ENCODE measurements at regions not wholly inside any gene's neighbourhood (a gene's known extent, or its start where the extent isn't known, plus 50 kb on each side); places are given as distances from the start of the nearest gene placed in this dataset.
A peak's percentile ranks its signal among the peaks of the same experiment; 100 is the strongest.
"Not testable (repeated sequence)": the region's sequence is repeated elsewhere in the genome, so short reads cannot be mapped to it uniquely, and the experiment has no call there.

DNA sequence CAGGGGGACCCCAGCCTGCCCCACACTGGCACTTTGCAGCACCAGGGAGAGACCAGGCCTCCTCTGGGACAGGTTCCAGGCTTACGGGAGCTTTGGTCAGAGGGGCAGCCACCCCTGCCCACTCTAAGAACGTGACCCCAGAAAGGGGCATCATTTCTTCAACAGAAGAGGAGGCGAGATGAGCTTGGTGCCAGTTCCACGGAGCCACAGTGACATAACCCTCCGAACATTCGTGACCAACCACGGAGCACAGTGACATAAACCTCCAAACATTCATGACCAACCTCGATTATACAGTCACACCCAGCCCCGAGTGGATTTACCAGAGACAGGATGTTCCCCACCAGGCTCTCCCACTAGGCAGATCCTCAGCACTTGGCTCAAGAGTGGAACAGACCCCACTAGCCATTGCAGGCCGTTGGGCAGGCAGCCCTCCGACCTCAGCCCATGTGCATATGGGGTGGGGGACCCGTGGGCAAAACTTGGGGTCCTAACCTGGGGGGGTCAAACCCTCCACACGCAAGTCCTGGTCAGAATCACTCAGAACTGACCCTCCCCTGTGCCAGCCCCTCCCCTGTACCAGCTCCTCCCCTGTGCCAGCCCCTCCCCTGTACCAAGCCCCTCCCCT, 112.9 kb downstream of the METRNL start:
- peak; percentile 2 for DNase-seq

DNA sequence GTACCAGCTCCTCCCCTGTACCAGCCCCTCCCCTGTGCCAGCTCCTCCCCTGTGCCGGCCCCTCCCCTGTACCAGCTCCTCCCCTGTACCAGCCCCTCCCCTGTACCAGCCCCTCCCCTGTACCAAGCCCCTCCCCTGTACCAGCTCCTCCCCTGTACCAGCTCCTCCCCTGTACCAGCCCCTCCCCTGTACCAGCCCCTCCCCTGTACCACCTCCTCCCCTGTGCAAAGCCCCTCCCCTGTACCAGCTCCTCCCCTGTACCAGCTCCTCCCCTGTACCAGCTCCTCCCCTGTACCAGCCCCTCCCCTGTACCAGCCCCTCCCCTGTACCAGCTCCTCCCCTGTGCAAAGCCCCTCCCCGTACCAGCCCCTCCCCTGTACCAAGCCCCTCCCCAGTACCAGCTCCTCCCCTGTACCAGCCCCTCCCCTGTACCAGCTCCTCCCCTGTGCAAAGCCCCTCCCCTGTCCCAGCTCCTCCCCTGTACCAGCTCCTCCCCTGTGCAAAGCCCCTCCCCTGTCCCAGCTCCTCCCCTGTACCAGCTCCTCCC, 113.5 kb downstream of the METRNL start:
- not testable (repeated sequence) for DNase-seq

DNA sequence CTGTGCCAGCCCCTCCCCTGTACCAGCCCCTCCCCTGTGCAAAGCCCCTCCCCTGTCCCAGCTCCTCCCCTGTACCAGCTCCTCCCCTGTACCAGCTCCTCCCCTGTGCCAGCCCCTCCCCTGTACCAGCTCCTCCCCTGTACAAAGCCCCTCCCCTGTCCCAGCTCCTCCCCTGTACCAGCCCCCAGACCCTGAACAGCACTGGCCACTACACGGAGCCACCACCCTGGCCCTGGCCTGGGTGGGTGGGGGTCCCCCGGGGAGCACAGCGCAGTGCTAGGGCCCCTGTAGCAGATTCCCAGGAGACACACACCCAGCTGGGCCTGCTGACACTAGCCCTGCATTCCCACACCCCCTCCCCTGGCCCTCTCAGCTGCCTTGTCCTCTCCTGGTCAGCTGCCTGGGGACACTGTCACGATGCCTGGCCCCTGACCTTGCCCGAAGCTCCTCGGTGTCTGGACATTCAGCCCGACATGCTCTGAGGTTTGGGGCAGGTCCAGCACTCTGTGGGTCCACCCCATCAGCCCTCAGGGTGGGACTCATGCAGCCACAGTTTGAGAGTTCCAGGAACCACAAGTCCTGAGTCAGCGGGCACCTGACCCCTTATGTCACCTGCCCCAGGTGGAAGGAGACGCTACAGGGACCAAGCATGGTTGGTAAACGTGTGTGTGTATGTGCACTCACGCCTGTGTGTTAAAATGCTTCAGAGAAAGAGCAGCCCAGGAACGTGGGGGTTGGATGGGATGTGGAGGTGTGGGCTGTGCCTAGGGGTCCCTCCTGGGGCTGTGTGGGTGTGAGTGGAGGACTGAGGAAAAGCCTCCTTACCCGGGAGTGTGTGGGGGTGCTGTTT, 114.2 kb downstream of the METRNL start:
- peak; percentile 7 for DNase-seq

DNA sequence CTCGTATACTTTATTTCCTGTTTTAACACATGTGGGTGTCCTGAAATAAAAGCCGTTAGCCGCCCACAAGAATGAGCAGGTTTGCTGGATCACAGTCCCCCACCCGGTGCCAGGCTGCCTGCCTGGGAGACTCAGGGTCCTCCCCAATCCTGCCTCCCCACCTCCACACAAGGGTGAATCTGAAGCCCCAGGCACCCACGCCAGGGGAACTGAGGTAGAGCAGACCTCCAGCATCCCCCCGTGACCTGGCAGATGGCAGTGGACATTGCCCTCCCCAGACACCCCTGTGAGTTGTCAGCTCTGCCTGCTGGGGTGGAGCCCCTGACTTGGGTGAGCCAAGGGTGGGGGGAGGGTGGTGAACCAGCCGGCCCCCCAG, 114.8 kb downstream of the METRNL start:
- DNase-seq, result peak; percentile 5

DNA sequence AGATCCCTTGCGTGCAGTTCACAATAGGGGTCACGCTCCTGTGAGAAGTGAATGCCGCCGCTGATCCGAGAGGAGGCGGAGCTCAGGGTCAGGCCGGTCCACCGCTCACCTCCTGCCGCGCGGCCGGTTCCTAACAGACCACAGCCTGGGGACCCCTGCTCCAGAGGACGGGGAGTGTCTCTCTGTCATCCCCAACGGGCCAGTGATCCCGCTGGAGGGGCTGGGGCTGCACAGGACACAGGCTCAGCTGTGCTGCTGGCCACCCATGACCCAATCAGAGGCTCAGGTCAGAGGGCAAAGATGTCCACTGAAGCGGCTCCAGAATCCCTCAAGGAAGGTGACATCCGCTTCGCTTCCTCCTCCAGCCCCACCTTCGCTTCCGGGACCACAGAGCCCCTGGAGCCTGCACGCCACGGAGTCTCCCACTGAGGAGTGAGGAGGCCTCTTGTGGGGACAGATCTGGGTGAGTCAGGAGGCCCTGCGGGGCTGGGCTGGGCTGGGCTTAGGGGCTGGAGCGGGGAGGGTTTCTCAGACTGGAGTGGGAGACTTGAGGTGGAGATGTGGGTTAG, 115.4 kb downstream of the METRNL start:
- DNase-seq, result peak; percentile 2

DNA sequence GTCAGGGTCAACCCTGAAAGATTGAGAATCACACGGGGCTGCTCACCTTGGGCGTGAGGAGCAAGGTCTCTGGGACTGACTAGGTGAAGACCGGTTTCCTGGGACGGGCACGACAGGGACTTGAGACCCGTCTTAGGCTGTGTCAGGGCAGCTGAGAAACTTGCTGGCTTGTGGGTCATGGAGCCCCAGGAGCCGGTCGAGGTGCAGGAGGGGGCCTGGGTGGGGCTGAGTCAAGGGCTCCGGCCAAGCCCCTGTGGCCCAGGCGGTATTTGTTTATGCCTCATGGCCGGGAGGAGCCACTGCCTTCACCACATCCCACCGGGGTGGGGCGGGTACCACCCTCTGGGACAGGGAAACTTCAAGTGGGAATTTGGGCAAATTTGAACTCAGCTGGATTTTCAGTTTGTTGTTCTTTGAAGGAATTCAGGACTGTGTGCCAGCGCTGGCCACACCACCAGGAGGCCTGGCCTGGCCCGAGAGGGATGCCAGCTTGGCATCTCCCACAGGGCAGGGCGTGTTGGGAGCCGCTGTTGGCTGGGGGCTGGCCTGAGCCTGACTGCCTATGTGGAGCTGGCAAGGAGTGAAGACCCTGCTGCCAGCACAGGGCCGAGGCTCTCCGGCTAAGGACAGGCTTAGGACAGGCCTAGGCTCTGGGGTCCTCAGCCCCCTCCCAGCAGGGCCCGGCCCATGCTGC, 116.1 kb downstream of the METRNL start:
- DNase-seq, result peak; percentile 26

DNA sequence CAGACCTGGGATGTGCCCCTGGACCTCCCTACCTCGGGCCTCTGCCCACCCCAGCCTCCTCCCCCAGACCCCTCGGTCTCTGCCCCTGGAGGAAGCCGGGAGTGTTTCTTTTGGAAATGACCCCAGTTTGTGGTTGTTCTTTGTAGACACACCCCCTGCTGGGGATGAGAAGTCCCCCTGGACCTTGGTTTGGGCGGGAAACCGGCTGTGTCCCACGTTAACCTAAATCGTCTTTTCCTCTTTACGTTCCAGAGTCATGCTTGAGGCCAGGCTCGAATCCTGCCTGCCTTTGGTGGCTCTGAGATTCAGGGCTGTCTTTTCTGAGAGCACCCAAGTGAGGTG, 116.6 kb downstream of the METRNL start:
- no peak for DNase-seq

DNA sequence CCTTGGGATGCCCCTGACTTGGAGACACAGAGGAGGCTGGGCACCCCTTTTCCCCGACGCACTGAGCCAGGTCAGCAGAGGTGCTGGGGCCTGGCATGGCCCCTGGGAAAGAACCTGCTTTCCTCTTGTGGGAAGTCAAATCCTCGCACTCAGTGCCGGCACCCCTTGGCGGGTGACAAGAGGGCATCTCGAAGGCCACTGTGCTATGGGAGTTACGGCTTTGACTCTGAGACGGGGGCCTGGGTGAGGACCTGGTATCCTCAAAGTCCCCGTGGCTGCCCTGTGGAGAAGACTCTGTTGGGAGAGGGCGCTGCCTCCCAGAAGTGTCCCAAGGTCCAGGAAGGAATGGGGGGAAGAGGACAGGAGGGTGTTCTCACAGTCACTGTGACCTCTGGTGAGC, 117.0 kb downstream of the METRNL start:
- no peak for DNase-seq

DNA sequence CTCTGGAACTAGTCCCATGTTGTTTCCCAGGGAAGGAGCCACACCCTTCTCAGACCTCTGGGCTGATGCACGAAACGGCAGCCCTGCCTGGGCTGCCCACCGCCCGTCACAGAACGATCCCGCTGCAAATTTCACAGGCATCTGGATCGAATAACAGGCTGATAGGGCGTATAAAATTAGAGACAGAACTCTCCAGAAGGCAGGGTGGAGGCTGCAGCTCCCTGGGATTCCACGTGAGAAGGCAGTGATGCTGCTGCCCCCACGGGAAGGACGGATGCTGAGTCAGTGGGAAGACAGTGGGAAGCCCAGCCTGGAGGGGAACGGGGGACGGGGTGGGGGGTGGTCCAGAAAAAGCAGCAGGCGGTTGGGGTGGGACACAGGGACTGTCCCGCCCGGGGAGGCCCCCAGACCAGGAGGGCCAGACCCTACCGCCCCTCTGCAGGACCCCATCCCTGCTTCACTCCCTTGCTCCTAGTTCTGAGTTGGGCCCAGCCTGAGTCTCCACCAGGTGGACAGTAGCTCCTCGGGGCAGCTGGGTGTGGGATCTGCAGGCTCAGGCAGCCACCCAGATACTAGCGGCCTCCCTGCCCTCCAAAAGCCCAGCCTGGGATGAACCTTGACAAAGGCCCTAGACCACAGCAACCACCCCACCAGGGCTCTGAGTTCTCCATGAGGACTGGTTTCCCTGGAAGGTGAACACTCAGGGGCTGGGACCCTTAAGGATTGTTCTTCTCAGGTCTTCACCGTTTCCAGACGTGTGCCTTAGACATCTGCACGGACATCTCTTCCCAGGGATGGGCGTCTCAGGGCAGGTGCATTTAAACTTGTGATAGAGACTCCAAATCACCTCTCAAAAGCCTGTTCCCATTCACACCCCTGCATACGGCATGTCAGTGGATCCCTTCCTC, 117.8 kb downstream of the METRNL start:
- DNase-seq, result peak; percentile 8

DNA sequence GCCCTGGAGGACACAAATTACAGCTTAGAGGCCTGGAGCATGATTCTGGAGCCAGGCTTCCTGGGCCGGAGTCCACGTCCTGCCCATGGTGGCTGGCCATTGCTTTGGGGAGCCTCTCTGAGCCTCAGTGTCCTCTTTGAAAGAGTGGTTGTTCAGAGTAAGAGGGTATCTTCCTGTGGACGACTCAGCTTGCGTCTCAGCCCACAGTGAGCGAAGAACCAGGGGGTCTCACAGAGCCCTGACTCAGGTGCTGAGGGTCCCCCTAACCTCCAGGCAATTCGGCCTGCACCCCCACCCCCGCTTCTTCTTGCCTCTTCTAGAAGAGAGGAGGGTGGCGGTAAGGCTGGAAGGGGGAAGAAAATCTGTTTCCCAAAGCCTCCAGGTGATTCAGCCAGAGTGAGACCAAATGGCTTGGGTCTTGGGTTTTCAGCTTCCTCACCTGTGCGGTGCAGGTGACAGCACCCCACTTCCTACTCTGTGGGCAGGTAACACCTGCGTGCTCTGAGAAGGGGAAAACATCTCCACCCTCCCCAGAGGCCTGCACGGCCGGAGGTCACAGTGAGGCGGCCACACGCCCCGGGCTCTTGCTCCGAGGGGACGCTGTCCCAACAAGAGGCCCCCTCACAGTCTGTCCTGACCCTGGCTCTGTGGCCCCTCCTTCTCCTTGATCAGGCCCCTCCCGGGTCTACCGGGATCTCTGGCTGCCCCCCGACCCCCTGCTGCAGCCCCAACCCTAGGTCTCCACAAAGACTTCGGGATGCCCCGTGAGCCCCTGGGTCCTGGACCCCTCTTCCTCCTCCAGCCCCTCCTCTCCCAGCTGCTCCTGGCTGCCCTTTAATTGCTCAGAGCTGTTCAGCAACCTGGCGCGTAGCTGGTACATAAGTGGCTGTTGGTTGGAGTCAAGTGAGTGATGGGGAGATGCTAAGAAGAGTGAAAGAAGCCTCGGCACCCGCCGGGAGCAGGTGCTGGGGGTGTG, 119.2 kb downstream of the METRNL start:
- DNase-seq, result peak; percentile 6

DNA sequence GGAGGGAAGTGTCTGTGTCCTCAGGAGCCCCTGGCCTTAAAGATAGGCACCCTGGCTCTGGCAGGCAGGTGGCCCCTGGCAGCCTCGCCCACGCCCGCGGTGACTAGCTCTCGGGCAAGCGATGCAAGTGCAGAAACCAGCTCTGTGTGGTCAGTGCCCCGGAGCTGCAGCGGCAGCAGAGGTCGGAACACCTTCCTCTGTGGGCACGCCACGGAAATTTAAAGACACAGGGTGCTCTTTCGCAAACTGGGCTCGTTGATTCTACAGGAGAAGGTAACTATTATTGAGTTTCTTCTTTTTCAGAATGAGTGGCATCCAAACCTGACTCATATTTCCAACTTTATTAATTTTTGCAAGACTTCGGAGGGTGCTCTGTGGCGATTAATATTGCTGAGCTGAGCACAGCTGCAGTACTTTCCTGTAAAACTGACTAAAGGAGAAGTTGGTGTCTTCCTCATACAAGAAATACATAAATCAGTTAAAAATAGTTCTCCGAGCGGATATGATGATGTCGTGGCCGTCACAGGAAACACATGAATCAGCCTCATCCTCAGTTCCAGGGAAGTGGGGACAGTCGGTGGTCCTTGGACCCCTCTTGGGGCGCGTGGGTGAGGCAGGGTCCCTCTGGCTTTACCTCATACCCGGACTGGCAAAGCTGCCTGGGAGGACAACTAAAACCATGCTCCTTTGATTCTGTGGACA, 120.2 kb downstream of the METRNL start:
- peak; percentile 2 for DNase-seq

DNA sequence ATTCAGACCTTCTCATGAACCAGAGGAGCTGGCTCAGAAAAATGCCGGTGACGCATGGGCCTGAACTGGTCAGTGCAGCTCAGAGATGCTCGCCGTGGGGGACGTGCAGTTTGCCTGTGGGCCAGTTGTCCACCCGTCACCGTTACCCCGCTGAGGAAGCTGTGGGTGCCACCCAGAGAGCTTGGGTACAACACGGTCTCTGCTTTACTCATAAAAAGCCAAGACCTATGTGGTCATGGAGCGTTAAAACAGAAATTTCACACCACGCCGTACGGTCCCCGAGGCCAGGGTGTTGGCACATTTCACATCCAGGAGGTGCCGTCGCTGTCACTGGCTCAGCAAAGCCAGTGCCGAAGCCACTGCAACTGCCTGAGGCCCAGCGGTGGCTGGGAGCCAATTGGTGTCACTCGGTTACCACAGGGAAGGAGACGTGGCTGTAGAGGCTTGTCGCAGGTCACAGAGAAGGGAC, 120.9 kb downstream of the METRNL start:
- DNase-seq, result peak; percentile 4

DNA sequence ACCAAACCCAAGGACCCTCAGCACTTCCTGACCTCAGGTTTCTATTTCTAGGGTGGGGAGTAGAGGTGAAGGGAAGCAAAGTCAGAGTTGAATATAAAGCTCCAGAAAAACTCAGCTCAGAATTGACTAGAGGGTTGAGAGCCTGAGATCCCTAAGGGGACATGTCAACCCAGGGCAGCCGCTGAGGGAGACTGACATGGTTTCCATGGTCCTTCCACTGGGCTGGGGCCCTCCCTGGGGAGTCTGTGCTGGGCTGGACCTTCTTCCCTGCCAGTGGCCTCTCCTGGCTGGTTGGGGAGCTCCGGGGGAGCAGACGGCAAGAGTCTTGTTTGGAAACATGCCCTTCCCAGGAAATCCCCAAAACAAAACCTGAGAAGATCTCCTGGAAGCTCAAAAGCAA, 121.3 kb downstream of the METRNL start:
- DNase-seq, result no peak

DNA sequence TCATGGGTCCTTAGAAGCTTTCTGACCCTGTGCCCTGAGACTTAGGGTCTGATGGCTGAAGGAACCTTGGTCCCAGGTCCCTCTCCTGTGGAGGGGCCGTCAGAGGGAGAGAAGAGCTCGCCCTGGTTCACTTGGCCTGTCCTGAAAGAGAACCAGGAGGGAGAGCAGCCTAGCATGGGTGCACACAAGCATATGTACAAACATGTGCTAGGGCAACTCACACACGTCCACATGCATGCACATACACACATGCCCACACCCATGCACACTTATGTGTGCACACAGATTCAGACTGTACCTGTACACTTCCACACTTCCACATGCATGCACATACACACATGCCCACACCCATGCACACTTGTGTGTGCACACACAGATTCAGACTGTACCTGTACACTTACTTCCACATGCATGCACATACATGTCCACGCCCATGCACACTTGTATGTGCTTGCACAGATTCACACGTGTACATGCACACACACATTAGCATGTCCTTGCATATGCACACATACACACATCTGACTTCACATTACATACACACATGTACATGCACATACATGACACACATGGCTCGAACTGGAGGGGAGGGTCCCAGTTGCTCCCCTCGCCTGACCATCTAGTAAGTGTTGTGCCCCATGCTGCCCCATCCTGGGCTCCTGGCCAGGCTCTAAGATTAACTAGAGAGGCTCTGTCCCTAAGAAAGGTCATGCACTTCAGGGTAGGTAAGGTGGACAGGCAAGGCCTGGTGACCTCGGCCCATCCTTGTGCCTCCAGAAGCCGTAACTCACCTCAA, 122.0 kb downstream of the METRNL start:
- peak; percentile 7 for DNase-seq

DNA sequence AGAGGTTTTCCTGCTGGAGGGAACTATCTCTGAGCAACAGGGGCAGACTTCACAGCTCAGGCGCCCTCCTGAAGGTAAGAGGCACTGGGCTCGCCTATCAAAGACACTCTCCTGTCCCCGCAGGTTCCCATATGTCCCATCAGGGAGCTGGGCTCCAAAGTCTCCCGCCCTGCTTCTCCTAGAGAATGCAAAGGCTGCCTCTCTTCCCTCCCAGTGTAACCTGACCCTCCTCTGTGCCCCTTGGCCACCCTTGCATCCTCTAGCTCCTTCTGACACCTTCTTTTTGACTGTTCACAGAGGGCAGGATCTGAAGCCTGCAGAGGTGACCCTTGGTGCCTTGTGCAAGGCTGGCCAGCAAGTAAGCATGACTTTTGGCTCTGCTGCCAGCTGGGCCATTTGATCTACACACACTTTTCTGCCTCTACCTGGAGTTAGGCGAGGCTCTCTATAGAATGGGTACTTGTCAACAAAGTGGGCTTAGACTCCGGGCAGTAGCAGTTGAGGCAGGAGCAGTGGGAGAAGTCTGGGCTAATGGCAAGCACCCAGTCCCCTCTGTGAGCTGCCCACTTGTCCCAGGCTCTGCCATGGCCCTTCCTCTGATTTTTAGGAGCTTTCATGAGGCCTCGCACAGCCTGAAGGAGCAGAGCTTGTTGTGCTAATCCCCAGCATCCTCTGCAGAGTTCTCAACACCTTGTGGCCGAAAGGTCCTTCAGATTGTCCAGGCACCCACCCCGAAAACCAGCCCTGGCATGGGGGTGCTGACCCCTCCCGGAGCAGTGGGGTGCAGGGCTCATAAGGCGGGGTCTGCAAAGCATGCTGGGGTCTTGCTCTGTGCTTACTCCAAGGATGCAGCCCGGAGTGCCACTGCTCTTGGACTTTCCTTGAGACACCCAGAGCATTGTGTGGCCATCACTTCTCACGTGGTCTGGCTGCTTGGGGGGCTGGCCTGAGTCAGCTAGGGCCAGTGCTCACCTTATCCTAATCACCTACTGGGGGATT, 122.9 kb downstream of the METRNL start:
- peak; percentile 1 for DNase-seq

DNA sequence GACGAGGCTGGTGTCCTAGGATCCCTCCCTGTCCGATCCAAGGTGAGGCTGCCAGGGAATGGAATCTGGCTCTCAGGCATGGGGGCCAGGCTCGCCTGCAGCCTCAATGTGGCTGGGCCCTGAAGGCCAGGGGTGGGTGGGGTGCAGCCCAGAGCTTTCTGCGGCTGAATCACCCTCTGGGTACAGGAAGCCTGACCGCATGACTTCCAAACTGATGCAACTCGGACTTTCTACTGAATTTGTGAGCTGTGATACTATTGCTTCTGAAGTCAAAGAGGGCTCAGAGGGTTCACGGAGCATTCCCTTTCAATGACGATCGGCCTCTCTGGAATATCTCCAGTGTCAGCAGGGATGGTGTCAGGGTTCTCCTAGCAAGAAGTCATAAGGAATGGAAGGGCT, 123.7 kb downstream of the METRNL start:
- peak; percentile 1 for DNase-seq

DNA sequence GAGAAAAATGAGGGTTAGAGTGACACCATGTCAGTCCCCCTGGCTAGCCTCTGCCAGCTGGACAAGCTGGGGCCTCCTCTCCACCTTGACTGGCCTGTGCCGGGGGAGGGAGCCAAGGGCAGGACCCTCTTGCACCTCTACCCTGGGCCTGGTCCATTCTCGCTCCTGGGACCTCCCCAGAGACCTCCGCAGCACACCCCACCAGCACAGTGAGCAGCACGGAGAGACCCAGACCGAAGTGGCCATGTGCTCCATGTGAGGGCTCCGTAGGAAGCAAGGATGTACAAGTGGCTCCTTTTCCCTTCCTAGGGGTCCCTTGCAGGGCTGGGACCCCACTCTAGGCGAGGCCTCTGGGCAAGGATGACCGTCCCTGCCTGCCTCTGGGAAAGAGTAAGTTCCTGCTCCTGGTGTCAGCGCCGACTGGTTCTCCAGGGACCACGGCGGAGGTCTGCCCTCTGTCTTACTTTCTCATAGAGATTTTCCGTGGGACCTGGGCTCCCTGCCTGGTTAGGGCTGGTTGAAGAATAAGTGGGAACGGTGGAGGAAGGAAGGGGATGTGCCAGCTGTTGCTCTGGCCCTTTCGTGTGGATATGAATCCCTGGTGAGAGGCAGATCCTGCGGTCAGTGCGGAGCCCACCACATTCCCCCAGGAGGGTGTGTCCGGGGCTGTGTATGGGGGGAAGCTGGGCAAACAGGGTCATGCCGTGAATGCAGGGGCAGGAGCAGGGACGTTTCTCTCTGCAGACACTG, 124.2 kb downstream of the METRNL start:
- peak; percentile 3 for DNase-seq

Data from 8988T (cell line).